ENCODE measurements at regions not wholly inside any gene's neighbourhood (a gene's known extent, or its start where the extent isn't known, plus 50 kb on each side); places are given as distances from the start of the nearest gene placed in this dataset.

- no peak for FAIRE-seq
Observed at GRCh38 chr3:84304214-84304613, 654.6 kb upstream of the CADM2 start.

GRCh38 chr3:84307339-84307738 lies 651.5 kb upstream of the CADM2 start:
- Histone ChIP-seq H3K79me2 (ENCODE audit: insufficient read depth, low read length) (no peaks in the 10 kb centered on the region), H3K36me3 (ENCODE audit: insufficient read depth, low read length) (no peaks in the 10 kb centered on the region), H2AFZ (ENCODE audit: low read depth, low read length) (no peak overlapping the region), H3K4me3 (ENCODE audit: insufficient read depth, low read depth, low read length) (no peak overlapping the region), H4K20me1 (ENCODE audit: insufficient read depth, low read length) (no peaks in the 10 kb centered on the region), H3K27me3 (ENCODE audit: insufficient read depth, low read length) (no peaks in the 10 kb centered on the region), H3K9ac (ENCODE audit: low read length) (no peak overlapping the region), H3K27ac (ENCODE audit: low read depth, low read length) (no peak overlapping the region), H3K9me3 (ENCODE audit: insufficient read depth, low read depth, low read length) (no peaks in the 10 kb centered on the region), H3K4me2 (ENCODE audit: low read length) (no peak overlapping the region), H3K4me1 (ENCODE audit: insufficient read depth, low read length) (no peaks in the 10 kb centered on the region)
- no peak for FAIRE-seq
- TF ChIP-seq, protein P1, sequence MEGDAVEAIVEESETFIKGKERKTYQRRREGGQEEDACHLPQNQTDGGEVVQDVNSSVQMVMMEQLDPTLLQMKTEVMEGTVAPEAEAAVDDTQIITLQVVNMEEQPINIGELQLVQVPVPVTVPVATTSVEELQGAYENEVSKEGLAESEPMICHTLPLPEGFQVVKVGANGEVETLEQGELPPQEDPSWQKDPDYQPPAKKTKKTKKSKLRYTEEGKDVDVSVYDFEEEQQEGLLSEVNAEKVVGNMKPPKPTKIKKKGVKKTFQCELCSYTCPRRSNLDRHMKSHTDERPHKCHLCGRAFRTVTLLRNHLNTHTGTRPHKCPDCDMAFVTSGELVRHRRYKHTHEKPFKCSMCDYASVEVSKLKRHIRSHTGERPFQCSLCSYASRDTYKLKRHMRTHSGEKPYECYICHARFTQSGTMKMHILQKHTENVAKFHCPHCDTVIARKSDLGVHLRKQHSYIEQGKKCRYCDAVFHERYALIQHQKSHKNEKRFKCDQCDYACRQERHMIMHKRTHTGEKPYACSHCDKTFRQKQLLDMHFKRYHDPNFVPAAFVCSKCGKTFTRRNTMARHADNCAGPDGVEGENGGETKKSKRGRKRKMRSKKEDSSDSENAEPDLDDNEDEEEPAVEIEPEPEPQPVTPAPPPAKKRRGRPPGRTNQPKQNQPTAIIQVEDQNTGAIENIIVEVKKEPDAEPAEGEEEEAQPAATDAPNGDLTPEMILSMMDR (IDR thresholded peaks at IDR 0.05; ENCODE audit: insufficient read depth, low read depth, low read length) = no peak
- TF ChIP-seq EZH2 (IDR thresholded peaks at IDR 0.05; ENCODE audit: insufficient read depth, low read length) = no peak
- H3K36me3 Mint-ChIP-seq (ENCODE audit: low read depth, unreplicated experiment) = no peaks in the 10 kb centered on the region
- no peak overlapping the region for H3K27ac Mint-ChIP-seq (ENCODE audit: unreplicated experiment)
- DNase-seq (ENCODE audit: low read depth) = no peak
- H3K4me3 Mint-ChIP-seq (ENCODE audit: unreplicated experiment) = no peak overlapping the region
- H3K9me3 Mint-ChIP-seq (ENCODE audit: unreplicated experiment) = no peaks in the 10 kb centered on the region
- no peaks in the 10 kb centered on the region for H3K4me1 Mint-ChIP-seq (ENCODE audit: low read depth, unreplicated experiment)
- H3K27me3 Mint-ChIP-seq (ENCODE audit: low read depth, unreplicated experiment) = no peaks in the 10 kb centered on the region

More at GRCh38 chr3:84304214-84304613, 654.6 kb upstream of the CADM2 start:
- DNase-seq (ENCODE audit: low read depth) = no peak
- Mint-ChIP-seq H3K27ac (ENCODE audit: unreplicated experiment) (no peak overlapping the region), H3K4me3 (ENCODE audit: unreplicated experiment) (no peak overlapping the region), H3K27me3 (ENCODE audit: low read depth, unreplicated experiment) (no peaks in the 10 kb centered on the region), H3K4me1 (ENCODE audit: low read depth, unreplicated experiment) (no peaks in the 10 kb centered on the region), H3K36me3 (ENCODE audit: low read depth, unreplicated experiment) (no peaks in the 10 kb centered on the region), H3K9me3 (ENCODE audit: unreplicated experiment) (no peaks in the 10 kb centered on the region)
- H2AFZ ChIP-seq (ENCODE audit: low read depth, low read length) = no peak overlapping the region
- H3K36me3 ChIP-seq (ENCODE audit: insufficient read depth, low read length) = no peaks in the 10 kb centered on the region
- TF ChIP-seq, protein P1 (IDR thresholded peaks at IDR 0.05; ENCODE audit: insufficient read depth, low read depth, low read length) = no peak
- TF ChIP-seq EZH2 (IDR thresholded peaks at IDR 0.05; ENCODE audit: insufficient read depth, low read length) = no peak
- no peak overlapping the region for H3K4me3 ChIP-seq (ENCODE audit: insufficient read depth, low read depth, low read length)
- no peaks in the 10 kb centered on the region for H3K9me3 ChIP-seq (ENCODE audit: insufficient read depth, low read depth, low read length)
- no peaks in the 10 kb centered on the region for H3K27me3 ChIP-seq (ENCODE audit: insufficient read depth, low read length)
- no peak overlapping the region for H3K4me2 ChIP-seq (ENCODE audit: low read length)
- no peaks in the 10 kb centered on the region for H3K79me2 ChIP-seq (ENCODE audit: insufficient read depth, low read length)
- no peak overlapping the region for H3K27ac ChIP-seq (ENCODE audit: low read depth, low read length)
- no peaks in the 10 kb centered on the region for H4K20me1 ChIP-seq (ENCODE audit: insufficient read depth, low read length)
- H3K4me1 ChIP-seq (ENCODE audit: insufficient read depth, low read length) = no peaks in the 10 kb centered on the region
- no peak overlapping the region for H3K9ac ChIP-seq (ENCODE audit: low read length)

GRCh38 chr3:84308379-84308778 lies 650.4 kb upstream of the CADM2 start:
- Histone ChIP-seq H3K4me3 (ENCODE audit: insufficient read depth, low read depth, low read length) (no peak overlapping the region), H3K79me2 (ENCODE audit: insufficient read depth, low read length) (no peaks in the 10 kb centered on the region), H2AFZ (ENCODE audit: low read depth, low read length) (no peak overlapping the region), H3K4me2 (ENCODE audit: low read length) (no peak overlapping the region), H3K27ac (ENCODE audit: low read depth, low read length) (no peak overlapping the region), H3K9ac (ENCODE audit: low read length) (no peak overlapping the region), H3K27me3 (ENCODE audit: insufficient read depth, low read length) (no peaks in the 10 kb centered on the region), H3K4me1 (ENCODE audit: insufficient read depth, low read length) (no peaks in the 10 kb centered on the region), H3K9me3 (ENCODE audit: insufficient read depth, low read depth, low read length) (no peaks in the 10 kb centered on the region), H3K36me3 (ENCODE audit: insufficient read depth, low read length) (no peaks in the 10 kb centered on the region), H4K20me1 (ENCODE audit: insufficient read depth, low read length) (no peaks in the 10 kb centered on the region)
- no peaks in the 10 kb centered on the region for H3K36me3 Mint-ChIP-seq (ENCODE audit: low read depth, unreplicated experiment)
- TF ChIP-seq, protein P1 (IDR thresholded peaks at IDR 0.05; ENCODE audit: insufficient read depth, low read depth, low read length) = no peak
- no peak for TF ChIP-seq EZH2 (IDR thresholded peaks at IDR 0.05; ENCODE audit: insufficient read depth, low read length)
- no peak overlapping the region for H3K4me3 Mint-ChIP-seq (ENCODE audit: unreplicated experiment)
- FAIRE-seq (no peak), DNase-seq (ENCODE audit: low read depth) (no peak)
- no peaks in the 10 kb centered on the region for H3K9me3 Mint-ChIP-seq (ENCODE audit: unreplicated experiment)
- no peaks in the 10 kb centered on the region for H3K4me1 Mint-ChIP-seq (ENCODE audit: low read depth, unreplicated experiment)
- no peaks in the 10 kb centered on the region for H3K27me3 Mint-ChIP-seq (ENCODE audit: low read depth, unreplicated experiment)
- no peak overlapping the region for H3K27ac Mint-ChIP-seq (ENCODE audit: unreplicated experiment)
